ENCODE measurements at regions not wholly inside any gene's neighbourhood (a gene's known extent, or its start where the extent isn't known, plus 50 kb on each side); places are given as distances from the start of the nearest gene placed in this dataset.

DNA sequence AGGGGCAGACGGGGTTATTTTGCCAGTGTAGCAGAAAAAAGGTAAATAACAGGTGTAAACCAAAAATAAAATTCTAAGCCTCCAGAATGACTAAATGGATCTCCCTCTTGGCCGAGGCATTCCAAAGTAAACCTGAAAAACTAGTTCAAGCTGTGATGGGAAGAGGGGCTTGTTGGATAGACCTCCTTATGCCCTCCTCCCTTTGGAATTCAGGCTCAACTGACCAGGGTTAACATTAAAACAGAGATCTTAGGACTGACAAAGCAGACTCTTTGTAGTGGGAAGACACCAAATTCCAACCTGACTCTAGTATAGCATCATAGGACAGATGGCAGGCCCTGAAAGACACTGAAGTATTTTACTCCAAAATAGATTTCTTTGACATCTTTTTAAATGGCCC lies 113.8 kb upstream of the ITGB1 start:
- H3K27ac Mint-ChIP-seq (ENCODE audit: unreplicated experiment) = no peak overlapping the region
- no peaks in the 10 kb centered on the region for H3K4me1 Mint-ChIP-seq (ENCODE audit: unreplicated experiment)

DNA sequence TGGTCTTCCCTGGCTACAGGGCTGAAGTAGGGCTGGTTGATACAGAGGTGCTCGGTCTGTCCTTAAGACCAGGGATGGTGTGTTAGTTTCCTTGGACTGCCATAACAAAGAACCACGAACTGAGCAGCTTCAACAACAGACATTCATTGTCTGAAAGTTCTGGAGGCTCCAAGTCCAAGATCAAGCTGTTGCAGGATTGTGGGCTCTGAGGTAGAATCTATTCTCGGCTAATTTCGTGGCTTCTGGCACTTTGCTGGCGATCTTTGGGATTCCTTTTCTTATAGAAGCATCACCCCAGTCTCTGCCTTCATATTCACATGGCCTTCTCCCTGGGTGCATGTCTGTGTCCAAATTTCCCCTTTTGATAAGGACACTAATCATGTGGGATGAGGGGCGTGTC lies 112.1 kb upstream of the ITGB1 start:
- TF ChIP-seq, protein P1, sequence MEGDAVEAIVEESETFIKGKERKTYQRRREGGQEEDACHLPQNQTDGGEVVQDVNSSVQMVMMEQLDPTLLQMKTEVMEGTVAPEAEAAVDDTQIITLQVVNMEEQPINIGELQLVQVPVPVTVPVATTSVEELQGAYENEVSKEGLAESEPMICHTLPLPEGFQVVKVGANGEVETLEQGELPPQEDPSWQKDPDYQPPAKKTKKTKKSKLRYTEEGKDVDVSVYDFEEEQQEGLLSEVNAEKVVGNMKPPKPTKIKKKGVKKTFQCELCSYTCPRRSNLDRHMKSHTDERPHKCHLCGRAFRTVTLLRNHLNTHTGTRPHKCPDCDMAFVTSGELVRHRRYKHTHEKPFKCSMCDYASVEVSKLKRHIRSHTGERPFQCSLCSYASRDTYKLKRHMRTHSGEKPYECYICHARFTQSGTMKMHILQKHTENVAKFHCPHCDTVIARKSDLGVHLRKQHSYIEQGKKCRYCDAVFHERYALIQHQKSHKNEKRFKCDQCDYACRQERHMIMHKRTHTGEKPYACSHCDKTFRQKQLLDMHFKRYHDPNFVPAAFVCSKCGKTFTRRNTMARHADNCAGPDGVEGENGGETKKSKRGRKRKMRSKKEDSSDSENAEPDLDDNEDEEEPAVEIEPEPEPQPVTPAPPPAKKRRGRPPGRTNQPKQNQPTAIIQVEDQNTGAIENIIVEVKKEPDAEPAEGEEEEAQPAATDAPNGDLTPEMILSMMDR (IDR thresholded peaks at IDR 0.05) = no peak
- peaks cover 7% of the 10 kb centered on the region for H3K9me3 Mint-ChIP-seq (ENCODE audit: unreplicated experiment)
- no peaks in the 10 kb centered on the region for H3K27me3 Mint-ChIP-seq (ENCODE audit: unreplicated experiment)
- peaks cover 2% of the 10 kb centered on the region for H3K4me1 Mint-ChIP-seq (ENCODE audit: unreplicated experiment)
- H3K4me3 Mint-ChIP-seq (ENCODE audit: unreplicated experiment) = no peak overlapping the region
- no peak for DNase-seq (ENCODE audit: extremely low spot score, unreplicated experiment)
- no peak overlapping the region for H3K27ac Mint-ChIP-seq (ENCODE audit: unreplicated experiment)
- no peaks in the 10 kb centered on the region for H3K36me3 Mint-ChIP-seq (ENCODE audit: unreplicated experiment)

More for the DNA sequence above, 113.8 kb upstream of the ITGB1 start:
- H3K4me3 Mint-ChIP-seq (ENCODE audit: unreplicated experiment) = no peak overlapping the region
- TF ChIP-seq, protein P1 (IDR thresholded peaks at IDR 0.05) = no peak
- no peak for DNase-seq (ENCODE audit: extremely low spot score, unreplicated experiment)
- no peaks in the 10 kb centered on the region for H3K36me3 Mint-ChIP-seq (ENCODE audit: unreplicated experiment)
- peaks cover 7% of the 10 kb centered on the region for H3K9me3 Mint-ChIP-seq (ENCODE audit: unreplicated experiment)
- no peaks in the 10 kb centered on the region for H3K27me3 Mint-ChIP-seq (ENCODE audit: unreplicated experiment)

DNA sequence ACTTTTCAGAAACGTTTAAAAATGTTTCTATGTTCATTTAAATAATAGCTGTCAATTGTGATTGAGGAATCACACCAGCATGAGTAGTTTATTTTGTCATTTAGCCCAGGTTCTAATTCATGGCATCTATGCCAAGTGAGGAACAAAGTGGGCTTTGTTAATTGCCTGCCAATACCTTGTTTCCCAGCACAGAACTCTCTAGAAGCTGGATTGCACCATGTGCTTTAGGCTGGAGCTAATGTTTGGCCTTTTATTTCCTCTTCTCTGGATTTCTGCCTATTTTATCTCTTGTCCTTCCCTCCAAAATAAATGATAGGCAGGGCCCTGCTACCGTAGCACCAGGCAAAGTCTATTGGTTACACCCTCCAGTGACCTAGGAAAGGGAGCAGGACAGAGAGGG lies 109.9 kb upstream of the ITGB1 start:
- no peak for DNase-seq (ENCODE audit: extremely low spot score, unreplicated experiment)
- peaks cover 4% of the 10 kb centered on the region for H3K9me3 Mint-ChIP-seq (ENCODE audit: unreplicated experiment)
- no peak overlapping the region for H3K4me3 Mint-ChIP-seq (ENCODE audit: unreplicated experiment)
- TF ChIP-seq, protein P1 (IDR thresholded peaks at IDR 0.05) = no peak
- H3K4me1 Mint-ChIP-seq (ENCODE audit: unreplicated experiment) = peaks cover 3% of the 10 kb centered on the region
- H3K27me3 Mint-ChIP-seq (ENCODE audit: unreplicated experiment) = no peaks in the 10 kb centered on the region
- no peak overlapping the region for H3K27ac Mint-ChIP-seq (ENCODE audit: unreplicated experiment)
- H3K36me3 Mint-ChIP-seq (ENCODE audit: unreplicated experiment) = no peaks in the 10 kb centered on the region

DNA sequence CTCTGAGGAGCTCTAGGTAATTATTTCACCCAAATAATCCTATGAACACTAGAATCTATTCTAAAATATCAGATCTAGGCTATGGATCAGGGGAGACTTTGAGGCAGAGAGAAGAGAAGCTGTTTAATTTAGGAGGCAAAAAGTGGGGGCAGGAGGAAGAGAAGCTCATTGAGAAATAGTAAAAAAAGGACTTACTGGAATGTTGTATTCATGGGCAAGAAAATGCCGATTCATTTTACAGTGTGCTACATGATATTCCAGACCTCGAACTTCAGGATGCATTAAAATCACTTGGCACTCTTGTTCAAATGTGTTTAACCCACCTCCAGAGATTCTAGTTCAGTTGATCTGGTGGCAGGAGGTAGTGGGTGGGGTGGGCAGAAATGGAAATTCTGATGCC lies 109.5 kb upstream of the ITGB1 start:
- no peaks in the 10 kb centered on the region for H3K36me3 Mint-ChIP-seq (ENCODE audit: unreplicated experiment)
- H3K27me3 Mint-ChIP-seq (ENCODE audit: unreplicated experiment) = no peaks in the 10 kb centered on the region
- peaks cover 4% of the 10 kb centered on the region for H3K9me3 Mint-ChIP-seq (ENCODE audit: unreplicated experiment)
- H3K27ac Mint-ChIP-seq (ENCODE audit: unreplicated experiment) = no peak overlapping the region
- no peak overlapping the region for H3K4me3 Mint-ChIP-seq (ENCODE audit: unreplicated experiment)
- TF ChIP-seq, protein P1 (IDR thresholded peaks at IDR 0.05) = no peak
- H3K4me1 Mint-ChIP-seq (ENCODE audit: unreplicated experiment) = peaks cover 3% of the 10 kb centered on the region
- DNase-seq (ENCODE audit: extremely low spot score, unreplicated experiment) = no peak

DNA sequence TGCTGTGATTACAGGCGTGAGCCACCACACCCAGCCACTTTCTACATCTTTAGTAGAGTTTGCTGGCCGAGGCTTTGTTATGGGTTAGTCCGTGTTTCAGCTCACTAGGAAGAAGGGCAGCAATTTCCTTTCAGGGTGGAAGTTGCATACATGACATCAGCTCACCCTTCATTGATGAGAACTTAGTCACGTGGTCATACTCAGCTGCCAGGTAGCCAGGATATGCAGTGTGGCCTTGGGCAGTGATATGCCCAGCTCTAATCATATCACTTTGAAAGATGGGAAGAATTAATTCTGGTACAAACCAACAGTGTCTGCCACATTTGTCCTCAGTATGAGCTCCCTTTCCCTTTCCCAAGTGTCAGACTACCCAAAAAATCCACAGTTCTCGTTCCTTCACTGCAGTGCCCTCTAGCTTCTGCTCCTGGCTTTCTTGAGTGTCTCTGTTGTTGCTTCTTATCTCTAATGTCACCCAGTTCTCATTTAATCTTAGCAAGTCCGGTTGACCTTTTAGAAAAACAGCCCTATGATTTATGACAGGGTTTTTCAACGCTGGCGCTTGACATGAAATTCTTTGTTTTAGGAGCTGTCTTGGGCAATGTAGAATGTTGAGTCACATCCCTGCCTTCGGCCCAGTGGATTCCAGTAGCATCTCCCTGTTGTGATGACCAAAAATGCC lies 108.7 kb upstream of the ITGB1 start:
- peaks cover 3% of the 10 kb centered on the region for H3K4me1 Mint-ChIP-seq (ENCODE audit: unreplicated experiment)
- H3K27ac Mint-ChIP-seq (ENCODE audit: unreplicated experiment) = no peak overlapping the region
- H3K9me3 Mint-ChIP-seq (ENCODE audit: unreplicated experiment) = peaks cover 4% of the 10 kb centered on the region
- no peak for DNase-seq (ENCODE audit: extremely low spot score, unreplicated experiment)
- TF ChIP-seq, protein P1 (IDR thresholded peaks at IDR 0.05) = no peak
- no peak overlapping the region for H3K4me3 Mint-ChIP-seq (ENCODE audit: unreplicated experiment)
- no peaks in the 10 kb centered on the region for H3K36me3 Mint-ChIP-seq (ENCODE audit: unreplicated experiment)
- no peaks in the 10 kb centered on the region for H3K27me3 Mint-ChIP-seq (ENCODE audit: unreplicated experiment)

All from osteocyte (in vitro differentiated cells).